GM21360 (cell line): ENCODE measurements at regions not wholly inside any gene's neighbourhood (a gene's known extent, or its start where the extent isn't known, plus 50 kb on each side); places are given as distances from the start of the nearest gene placed in this dataset.
"Not testable (repeated sequence)": the region's sequence is repeated elsewhere in the genome, so short reads cannot be mapped to it uniquely, and the experiment has no call there.

Experiments used
- ATAC-seq: cut with Tn5 transposase; IDR thresholded peaks from one replicate; pipeline ENCODE4 v1.9.1; 2021; ENCODE audit warnings: mild to moderate bottlenecking, moderate library complexity; ENCODE audit not compliant: unreplicated experiment

GRCh38 chrX:122140219-122140618 lies 1043.9 kb upstream of the GRIA3 start:
- not testable (repeated sequence) for ATAC-seq

DNA sequence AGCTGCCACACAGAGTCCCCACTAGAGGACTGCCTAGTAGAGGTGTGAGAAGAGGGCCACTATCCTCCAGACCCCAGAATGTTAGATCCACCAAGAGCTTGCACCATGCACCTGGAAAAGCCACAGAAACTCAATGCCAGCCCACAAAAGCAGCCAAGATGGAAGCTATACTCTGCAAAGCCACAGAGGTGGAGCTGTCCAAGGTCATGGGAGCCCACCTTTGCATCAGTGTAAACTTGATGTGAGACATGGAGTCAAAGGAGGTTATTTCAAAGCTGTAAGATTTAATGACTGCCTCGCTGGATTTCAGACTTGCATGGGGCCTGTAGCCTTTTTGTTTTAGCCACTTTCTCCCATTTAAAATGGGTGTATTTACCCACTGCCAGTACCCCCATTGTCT lies 1030.1 kb upstream of the GRIA3 start:
- ATAC-seq: no peak

GRCh38 chrX:122168241-122168640 lies 1015.8 kb upstream of the GRIA3 start:
- no peak for ATAC-seq

DNA sequence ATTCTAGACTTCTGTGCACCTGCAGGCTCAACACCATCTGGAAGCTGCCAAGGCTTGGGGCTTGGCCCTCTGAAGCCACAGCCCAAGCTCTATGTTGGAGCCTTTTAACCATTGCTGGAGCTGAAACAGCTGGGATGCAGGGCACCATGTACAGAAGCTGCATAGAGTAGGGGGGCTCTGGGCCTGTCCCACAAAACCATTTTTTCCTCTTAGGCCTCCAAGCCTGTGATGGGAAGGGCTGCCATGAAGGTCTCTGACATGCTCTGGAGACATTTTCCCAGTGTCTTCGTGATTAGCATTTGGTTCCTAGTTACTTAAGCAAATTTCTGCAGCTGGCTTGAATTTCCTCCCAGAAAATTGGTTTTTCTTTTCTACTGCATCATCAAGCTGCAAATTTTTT lies 999.3 kb upstream of the GRIA3 start:
- no peak for ATAC-seq

DNA sequence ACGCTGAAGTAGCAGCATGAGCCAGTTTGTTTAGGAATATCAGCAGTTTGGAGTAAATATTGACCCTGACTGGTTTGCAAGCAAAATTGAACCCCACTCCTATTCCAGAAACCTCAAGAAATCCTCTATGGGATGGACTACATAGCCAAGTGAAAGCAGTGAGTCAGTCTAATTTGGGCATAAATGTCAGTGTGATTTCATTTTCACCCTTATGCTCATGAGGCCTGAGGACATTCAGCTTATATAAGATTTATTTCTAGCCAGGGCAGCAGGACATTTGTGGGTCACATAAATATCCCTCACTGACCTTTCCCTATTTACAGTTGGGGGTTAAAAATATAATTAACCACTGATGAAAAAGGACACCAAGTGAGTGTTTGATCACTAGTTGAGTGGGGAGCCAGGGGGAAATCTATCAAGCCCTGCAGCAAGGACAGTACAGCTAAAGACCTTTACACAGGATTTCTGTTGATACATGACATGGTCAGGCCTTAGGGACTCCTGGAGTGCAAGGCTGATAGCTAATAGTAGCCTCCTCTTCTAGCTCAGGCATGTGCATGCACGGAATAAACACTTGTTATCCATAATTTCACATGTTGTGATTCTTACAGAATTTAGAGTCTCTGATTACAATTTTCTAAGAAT lies 996.9 kb upstream of the GRIA3 start:
- ATAC-seq: no peak

DNA sequence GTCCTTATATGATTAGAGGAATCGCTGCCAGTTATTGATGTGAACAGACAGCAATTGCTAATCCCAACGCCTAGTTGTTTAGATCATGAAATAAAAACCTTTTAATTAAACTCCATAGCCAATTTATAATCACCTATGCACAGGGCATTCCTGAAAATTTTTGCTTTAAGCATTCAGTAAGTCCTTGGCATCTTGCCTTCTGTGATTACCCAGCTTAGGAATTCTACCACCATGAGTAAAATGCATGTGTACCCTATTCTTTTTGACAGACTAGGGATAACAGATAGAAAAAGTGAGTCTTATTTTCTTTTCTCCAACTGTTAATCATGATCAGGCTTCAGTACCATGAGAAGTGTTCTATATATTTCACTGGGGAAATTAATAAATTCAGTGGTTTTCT lies 995.3 kb upstream of the GRIA3 start:
- ATAC-seq: no peak

DNA sequence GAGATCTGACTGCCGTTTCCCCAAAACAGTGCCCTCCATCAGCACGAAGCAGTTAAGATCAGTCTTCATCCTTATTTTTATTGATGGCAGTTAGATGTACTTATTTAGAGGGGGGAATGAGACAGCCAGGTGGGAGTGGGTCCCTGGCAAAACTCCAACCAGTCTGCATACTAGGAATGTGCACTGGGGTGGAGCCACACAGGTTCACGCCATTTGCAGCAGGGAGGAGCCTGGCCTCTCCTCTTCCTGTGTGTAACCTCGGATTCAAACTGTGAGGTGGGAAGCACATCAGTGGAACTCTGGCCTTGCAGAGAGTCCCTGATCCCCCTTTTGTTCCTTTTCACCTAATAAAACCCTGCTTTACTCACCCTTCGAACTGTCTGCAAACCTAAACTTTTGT lies 987.7 kb upstream of the GRIA3 start:
- no peak for ATAC-seq

DNA sequence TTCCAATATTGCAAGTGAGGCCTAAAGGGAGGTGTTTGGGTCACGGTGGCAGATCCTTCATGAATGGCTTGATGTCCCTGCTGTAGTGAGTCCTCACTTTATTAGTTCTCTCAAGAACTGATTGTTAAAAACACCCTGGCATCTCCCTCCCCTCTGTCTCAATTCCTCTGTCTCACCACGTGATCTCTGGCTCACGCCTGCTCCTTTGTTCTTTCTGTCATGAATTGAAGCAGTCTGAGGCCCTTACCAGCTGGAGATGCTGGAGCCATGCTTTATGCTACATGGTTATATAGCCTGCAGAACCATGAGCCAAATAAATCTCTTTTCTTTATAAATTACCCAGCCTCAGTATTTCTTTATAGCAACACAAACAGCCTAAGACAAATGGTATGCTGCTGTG lies 980.7 kb upstream of the GRIA3 start:
- ATAC-seq: no peak

DNA sequence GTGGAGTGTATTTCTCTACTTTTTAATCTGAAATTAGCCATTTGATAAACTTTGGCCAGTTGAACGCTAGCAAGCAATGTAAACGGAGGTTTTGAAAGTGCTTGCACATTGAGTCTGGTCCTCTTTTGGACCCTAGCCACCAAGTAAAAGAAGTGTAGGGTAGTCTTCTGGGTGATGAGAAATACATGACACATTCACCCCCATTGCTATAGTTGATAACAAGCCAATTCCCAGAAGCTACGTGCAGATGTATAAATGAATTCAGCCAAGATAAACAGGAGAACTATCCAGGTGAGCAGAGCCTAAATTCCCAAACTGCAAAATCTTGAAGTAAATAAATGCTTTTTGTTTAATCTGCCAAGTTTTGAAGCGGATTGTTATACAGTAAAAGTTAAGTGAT lies 965.4 kb upstream of the GRIA3 start:
- ATAC-seq: no peak

DNA sequence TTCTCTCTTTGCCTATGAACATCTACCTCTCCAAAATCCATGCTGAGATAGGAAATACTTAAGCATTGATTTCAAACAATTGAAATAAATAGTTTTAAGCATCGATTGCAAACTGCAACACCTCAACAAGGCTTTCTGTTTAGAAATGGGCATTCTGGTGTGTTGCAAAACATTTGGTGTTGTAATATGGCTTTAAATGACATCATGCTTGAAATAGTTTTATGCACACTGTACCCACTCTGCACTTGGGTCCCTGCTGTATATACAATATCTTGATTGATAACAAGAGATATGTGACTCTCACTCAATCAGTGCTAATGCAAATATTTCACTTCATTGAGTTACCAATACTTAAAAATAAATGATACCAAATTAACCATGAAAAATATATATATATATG lies 964.9 kb upstream of the GRIA3 start:
- no peak for ATAC-seq

DNA sequence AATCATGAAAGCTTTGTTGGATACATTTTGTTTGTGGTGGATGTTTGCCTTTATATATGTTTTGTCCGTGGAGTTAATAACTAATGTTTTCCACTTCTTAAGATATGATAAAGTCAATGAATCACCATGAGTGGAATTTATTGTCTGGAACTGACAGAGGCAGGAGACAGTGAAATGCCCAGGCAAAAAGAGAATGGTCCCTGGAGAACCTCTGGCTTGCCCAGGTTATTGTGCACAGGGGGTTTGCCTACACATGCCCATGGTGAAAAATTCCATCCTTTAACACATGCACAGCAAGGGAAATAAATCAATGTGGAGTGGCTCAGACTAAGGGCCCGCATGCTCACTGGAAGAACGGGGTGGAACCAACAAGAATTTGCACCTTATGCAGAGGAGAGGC lies 964.3 kb upstream of the GRIA3 start:
- no peak for ATAC-seq

DNA sequence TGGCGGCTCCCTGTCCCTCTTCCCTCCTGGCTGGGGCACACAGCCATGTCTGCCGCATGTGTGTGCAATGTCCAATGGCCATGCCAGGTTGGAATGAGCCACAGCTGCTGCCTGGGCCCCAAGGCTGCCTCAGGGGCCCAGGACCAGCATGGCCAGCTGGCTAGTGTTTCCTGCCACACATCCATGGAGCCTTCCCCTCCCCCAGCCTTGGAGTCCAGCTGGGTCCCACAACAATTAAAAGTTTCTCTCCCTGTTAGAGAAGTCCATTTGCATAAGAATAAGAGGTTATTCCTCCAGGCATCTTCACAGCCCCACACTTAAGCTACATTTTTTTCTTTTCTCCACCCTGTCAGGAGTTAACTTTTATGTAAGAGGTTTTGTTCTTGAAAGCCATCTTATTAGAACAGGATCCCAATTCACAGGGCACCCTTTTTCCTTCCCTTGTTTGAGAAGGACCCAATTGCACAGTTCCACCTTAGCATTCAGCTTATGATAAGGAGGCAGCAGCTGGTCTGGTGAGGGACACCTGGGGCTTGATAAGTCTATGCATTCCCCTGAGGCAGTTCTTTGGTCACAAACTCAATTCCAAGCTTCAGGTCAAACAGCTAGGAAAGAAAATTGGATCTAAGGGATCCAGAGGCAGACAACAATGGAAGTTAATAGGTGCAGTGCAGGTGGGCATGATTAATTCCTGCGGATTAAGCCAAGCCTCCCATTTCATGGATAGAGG lies 963.3 kb upstream of the GRIA3 start:
- no peak for ATAC-seq

DNA sequence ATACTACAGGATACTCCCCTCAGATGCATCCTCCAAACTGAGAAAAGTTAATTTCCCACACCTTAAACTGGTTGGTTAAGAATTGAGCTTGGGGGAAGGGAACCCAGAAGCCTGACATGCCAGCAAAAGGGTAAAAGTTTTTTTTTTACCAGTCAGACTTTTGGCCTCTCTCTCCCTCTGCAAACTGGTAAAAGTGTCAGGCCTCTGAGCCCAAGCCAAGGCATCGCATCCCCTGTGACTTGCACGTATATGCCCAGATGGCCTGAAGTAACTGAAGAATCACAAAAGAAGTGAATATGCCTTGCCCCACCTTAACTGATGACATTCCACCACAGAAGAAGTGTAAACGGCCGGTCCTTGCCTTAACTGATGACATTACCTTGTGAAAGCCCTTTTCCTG lies 962.3 kb upstream of the GRIA3 start:
- ATAC-seq: not testable (repeated sequence)

DNA sequence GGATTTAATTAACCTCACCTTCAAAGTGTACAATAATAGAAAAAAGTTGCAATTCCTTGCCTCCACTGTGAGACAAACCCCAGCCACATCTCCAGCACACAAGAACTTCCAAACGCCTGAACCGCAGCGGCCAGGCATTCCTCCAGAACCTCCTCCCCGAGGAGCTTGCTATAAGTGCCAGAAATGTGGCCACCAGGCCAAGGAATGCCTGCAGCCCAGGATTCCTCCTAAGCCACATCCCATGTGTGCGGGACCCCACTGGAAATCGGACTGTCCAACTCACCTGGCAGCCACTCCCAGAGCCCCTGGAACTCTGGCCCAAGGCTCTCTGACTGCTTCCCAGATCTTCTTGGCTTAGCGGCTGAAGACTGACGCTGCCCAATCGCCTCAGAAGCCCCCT lies 959.9 kb upstream of the GRIA3 start:
- ATAC-seq: not testable (repeated sequence)

GRCh38 chrX:122238801-122239200 lies 945.3 kb upstream of the GRIA3 start:
- no peak for ATAC-seq

DNA sequence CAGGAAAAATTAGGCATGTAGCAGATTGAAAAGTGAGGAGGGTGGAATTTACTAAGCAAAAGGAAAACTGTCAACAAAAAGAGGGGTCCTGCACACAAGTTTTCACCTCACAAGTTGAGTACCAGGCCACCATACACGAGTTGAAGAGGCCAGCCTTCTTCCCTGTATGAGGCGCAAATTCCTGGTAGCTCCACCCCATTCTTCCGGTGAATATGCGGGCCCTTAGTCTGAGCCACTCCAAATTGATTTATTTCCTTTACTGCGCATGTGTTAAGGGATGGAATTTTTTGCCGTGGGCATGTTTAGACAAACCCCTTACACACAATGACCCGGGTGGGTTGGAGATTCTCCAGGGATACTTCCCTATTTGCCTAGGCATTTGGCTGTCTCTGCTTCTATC lies 942.1 kb upstream of the GRIA3 start:
- no peak for ATAC-seq

- ATAC-seq: no peak
These were observed 940.0 kb upstream of the GRIA3 start for GRCh38 chrX:122244080-122244479.

GRCh38 chrX:122245175-122245574 lies 938.9 kb upstream of the GRIA3 start:
- ATAC-seq: no peak

DNA sequence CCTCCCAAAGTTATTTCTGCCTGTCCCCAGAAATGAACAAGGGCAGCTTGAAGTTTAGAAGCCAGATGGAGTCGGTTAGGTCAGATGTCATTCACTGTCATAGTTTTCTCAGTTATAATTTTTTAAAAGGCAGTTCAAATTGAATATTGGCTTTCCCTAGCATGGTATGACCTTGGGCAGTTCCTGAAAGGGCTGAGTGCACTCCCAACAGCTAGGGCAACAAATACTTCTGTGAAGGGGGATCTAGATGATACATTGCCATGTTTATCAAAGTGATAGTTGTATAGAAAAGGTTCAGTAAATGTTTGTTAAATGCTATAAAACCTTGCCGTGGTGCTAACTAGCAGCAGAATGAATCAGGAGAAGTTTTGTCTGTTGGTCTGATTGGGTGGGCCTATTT lies 938.1 kb upstream of the GRIA3 start:
- ATAC-seq: no peak

DNA sequence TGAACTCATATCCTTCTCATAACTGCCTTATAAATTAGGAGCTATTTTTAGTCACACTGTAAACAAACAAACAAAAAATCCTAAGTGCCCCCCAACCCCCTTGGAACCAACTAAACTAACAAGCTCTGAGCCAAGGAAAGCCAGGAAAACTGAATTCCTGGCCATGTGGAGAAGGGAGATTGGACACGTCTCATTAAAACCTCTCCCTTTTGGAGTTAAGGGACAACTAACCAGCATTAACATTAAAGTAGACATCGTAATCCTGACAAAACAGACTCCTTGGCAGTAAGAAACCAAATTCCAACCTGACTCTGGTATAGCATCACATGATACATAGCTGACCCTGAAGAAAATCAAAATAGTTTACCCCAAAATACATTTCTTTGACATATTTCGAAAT lies 937.1 kb upstream of the GRIA3 start:
- ATAC-seq: no peak

GRCh38 chrX:122248681-122249080 lies 935.4 kb upstream of the GRIA3 start:
- no peak for ATAC-seq

DNA sequence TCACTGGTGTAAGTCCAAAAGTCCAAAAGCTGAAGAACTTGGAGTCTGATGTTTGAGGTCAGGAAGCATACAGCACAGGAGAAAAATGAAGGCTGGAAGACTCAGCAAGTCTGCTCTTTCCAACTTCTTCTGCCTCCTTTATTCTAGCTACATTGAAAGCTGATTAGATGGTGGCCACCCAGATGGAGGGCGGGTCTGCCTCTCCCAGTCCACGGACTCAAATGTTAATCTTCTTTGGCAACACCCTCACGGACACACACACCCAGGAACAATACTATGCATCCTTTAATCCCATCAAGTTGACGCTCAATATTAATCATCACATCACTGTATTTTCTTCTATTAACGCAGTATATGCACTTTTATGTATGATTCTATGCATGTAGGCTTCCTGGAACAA lies 931.6 kb upstream of the GRIA3 start:
- ATAC-seq: no peak

- no peak for ATAC-seq
These were observed 915.7 kb upstream of the GRIA3 start for GRCh38 chrX:122268353-122268752.
